Hematopoietic multipotent progenitor cell (in vitro differentiated cells): ENCODE measurements at regions not wholly inside any gene's neighbourhood (a gene's known extent, or its start where the extent isn't known, plus 50 kb on each side); places are given as distances from the start of the nearest gene placed in this dataset.

ENCODE experiments used
- DNase-seq, 3 donors: peaks; one replicate each; pipeline ENCODE4 v3.0.0-alpha.2; 2011 to 2015; ENCODE audit warnings: low read depth in 2 of 3, low spot score in 2 of 3

- DNase-seq: no peak
Measured at GRCh38 chr16:9296271-9296590, 204.8 kb downstream of the HAPSTR1 start.

- DNase-seq: no peak
Measured at GRCh38 chr16:9297437-9298113, 206.1 kb downstream of the HAPSTR1 start.

GRCh38 chr16:9300252-9300651, 208.8 kb downstream of the HAPSTR1 start:
- DNase-seq: no peak

DNA sequence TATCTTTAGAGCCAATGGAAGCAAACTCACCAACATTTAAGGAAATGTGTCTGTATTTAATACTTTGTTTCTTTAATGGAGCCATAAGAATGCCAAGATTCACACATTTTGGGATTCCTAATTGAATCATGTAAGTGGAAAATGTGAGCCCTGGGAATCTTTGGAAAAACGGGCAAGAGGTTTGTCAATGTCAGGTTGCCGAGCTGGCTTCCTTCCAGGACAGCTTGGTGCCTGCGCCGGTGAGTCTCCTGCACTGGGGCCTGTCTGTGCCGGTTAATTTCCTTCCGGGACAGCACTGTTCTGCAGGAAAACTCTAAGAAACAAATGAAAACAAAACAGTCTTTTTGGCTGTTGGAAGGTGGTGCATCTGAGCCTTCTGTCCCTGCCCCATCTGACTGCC, 210.6 kb downstream of the HAPSTR1 start:
- no peak for DNase-seq

DNA sequence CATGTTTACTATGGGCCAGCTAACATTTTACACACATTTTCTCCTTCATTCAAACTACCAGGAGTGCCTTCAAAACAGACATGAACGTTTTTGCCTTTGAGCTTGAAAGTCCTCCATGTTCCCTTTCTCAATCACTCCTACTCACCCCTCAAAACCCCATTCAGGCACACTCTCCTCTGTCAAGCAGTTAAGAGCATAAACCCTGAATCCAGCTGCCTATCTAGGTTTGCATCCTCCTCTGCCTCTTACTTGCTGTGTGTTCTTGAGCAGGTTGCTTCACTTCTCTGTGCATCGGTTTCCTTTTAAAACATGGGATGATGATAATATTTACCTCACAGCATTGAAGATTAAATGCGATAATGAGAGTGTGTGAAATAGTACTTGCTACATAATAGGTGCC, 215.3 kb downstream of the HAPSTR1 start:
- no peak for DNase-seq

DNA sequence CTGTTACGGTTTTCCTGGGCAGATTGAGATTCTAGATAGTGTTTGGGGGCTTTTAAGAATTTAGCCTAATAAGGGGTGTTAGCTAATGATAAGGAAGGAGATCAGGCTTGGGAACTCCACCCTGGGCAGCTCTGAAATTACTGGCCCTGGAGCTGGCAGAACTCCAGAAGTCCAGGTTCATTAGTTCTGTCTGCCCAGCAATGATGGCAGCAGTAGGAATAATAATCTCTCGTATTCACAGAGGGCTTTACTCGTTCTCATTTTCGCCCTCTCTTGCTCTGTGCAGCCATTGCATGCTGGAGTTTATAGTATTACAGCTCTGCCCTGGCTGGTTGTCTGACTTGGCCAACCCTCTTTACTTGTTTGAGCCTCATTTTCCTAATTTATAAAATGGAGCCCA, 216.0 kb downstream of the HAPSTR1 start:
- DNase-seq: no peak

DNA sequence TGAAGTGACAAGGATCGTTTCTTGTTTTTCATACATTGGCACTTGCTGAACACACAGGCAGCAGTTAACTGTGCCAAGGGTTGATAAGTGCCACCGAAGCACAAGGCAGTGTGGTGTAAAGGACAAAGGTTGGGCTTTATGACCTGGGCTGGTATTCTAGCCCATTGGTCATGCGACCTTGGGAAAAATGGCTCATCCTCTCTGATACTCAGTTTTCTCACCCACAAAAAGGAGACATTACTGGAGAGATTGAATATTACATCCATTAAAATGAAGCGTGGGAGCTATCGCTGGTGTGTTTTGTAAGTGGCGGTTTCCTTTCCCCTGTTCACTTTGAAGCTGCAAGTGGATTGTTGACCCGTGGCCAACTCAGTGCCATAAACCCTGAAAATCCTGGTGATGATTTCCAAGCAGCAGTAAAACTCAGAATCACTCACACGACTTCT, 216.9 kb downstream of the HAPSTR1 start:
- DNase-seq: no peak

- no peak for DNase-seq
Measured at GRCh38 chr16:9308850-9309249, 217.4 kb downstream of the HAPSTR1 start.

- no peak for DNase-seq
Measured at GRCh38 chr16:9309844-9310243, 218.4 kb downstream of the HAPSTR1 start.

GRCh38 chr16:9311303-9311954, 220.0 kb downstream of the HAPSTR1 start:
- no peak for DNase-seq

DNA sequence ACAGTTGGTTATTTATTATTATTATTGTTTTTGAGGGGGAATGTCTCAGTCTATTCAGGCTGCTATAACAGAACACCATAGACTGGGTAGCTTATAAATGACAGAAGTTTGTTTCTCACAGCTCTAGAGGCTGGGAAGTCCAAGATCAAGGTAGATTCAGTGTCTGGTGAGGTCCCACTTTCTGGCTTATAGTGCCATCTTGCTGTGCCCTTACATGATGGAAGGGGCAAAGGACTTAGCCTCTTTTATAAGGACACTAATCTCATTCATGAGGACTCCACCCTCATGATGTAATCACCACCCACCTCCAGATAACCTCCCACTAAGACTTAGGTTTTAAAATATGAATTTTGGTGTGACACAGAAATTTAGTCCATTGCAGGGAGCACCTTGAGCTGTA, 224.6 kb downstream of the HAPSTR1 start:
- DNase-seq: no peak

DNA sequence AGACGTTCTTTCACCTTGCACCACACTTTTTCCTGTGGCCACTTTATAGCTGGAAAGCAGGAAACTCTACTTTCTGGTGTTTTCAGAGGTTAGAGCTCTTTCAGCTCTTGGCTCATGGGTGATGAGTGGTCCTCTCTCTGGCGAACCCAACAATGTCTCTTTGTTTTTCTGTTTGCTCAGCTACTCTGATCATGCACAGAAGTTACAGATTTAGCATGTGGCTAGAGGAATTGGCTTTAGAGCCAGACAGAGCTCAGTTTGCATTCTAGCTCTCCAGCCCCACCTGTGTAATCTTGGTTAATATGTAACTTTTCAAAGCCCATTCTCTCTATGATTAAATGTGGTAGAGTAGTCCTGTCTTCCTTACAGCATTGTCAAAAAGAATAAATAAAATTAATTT, 225.2 kb downstream of the HAPSTR1 start:
- no peak for DNase-seq

- DNase-seq: no peak
Measured at GRCh38 chr16:9318764-9319163, 227.3 kb downstream of the HAPSTR1 start.

DNA sequence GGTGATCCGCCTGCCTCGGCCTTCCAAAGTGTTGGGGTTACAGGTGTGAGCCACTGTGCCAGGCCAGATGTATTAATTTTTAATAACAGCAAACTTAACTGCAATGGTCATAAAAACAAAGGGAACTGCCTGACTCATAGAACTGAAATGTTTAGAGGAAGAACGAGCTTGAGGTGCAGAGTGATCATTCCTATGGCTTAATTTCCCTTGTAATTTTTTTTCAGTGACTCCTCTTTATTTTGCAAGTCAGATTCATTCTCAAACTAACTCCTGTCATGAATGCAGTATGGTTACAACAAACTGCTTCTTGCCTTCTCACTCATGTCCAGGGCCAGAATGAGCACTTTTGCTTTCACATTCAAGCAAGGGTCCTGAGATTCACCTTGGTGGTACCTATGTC, 231.3 kb downstream of the HAPSTR1 start:
- DNase-seq: no peak

DNA sequence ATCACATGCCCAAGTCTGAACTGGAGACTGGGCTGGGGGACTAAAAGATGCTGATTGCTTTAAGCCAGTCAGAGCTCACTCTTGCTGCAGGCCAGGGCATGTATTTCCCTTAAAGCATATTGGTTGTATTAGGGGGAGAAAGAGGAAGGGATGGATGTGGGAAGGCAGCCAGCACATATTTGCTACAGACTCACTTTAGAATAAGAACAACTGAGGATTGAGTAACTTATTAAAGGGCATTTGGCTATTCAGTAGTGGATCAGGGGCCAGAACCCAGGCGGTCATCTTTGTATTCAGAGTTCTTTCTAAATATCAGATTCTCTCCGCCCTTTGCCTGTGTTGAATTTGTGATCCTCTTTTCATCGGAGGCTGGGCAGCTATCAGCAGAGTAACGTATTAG, 231.7 kb downstream of the HAPSTR1 start:
- no peak for DNase-seq

DNA sequence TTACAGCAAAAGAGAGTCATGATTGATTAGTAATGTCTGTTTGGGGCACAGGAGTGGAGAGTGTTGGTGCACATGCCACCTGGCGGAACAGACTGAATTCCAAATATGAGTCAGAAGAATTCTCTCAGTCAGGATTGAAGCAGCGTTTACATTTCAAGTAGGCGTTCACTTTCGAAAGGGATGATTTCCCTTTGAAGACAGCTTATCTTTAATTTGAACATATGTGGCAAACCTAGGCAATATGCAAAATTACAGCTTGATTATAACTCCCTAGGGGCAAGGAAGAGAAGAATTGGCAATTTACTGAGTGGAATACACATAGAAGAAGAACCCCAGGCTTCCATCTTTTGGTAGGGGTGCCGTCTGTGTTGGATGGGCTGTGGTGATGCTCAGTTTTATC, 235.8 kb downstream of the HAPSTR1 start:
- no peak for DNase-seq

DNA sequence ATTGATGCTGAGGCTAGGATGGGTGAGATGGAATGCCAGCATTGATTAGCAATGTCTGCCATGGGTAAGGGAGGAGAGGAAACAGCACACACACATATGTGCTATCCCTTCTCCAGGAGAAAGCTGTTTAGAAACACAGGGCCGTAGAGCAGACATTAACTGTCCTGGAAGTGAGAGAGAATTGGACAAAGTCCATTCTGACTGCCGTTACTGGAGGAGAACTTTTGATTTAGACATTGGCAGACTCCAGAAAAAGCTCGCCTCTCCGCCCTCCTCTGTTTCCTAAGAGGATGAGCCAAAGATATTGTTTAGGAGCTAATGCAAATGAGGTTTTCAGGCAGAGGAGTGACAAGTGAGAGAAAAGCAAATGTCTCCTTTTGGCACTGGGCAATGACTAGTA, 237.0 kb downstream of the HAPSTR1 start:
- DNase-seq: no peak

DNA sequence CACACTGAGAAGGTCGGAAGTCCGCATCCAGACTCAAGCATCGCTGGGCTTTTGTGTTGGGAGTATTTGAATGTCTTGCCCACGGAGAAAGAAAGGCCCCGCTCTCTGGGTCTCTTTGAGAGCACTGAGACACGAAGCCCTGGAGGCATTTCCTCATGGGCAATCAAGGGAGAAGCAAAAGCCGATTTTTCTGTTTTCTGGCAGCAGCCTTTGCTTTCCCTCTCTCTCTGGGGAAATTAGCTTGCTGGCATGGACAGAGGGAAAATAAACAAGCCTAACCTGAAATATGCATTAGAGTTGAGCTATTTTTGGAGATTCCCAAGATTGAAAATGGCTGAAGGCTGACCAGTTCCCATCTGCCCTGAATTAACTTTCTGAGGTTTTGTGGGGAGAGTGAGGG, 238.7 kb downstream of the HAPSTR1 start:
- no peak for DNase-seq

- DNase-seq: no peak
Measured at GRCh38 chr16:9331503-9331902, 240.1 kb downstream of the HAPSTR1 start.

DNA sequence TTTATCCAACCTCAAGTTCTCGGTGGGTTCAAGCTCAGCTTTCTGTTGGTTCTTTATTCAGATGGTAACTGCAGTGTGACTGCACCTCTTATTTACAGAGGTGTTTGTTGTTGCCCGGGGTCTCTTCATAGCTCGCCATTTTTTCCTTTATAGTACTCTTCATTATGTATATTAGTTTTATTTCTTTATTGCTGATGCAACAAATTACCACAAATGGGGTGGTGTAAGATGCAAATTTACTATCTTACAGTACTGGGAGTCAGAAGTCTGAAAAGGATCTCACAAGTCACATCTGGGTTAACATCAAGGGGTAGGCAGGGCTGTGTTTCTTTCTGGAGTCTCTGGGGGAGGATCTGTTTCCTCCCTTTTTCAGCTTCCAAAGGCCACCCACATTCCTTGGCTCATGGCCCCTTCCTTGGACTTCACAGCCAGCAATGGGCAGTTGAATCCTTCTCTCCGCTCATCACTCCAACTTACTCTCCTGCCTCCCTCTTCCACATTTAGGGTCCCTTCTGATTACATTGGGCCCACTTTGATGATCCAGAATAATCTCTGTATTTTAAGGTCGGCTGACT, 241.2 kb downstream of the HAPSTR1 start:
- no peak for DNase-seq

GRCh38 chr16:9333469-9333868, 242.0 kb downstream of the HAPSTR1 start:
- DNase-seq: no peak

DNA sequence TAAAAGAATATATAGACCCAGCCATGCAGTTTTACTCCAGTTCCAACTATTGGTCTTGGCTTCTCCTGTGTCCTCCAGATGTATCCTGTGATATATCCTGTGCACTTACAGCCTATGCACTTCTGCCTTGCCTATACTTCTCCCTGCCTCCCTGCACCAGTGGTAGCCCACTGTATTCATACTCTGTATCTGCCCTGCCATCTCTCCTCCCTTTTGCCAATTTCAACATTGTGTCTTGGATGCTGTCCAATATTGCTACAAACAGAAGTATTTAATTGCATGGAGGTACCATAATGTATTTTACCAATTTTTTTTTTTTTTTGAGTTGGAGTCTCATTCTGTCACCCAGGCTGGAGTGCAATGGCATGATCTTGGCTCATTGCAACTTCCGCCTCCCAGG, 242.7 kb downstream of the HAPSTR1 start:
- no peak for DNase-seq
